ENCODE measurements at regions not wholly inside any gene's neighbourhood (a gene's known extent, or its start where the extent isn't known, plus 50 kb on each side); places are given as distances from the start of the nearest gene placed in this dataset.

- no peak for TF ChIP-seq CTCF (IDR thresholded peaks at IDR 0.05)
- TF ChIP-seq POLR2A (IDR thresholded peaks at IDR 0.05) = no peak
Measured at GRCh38 chr19:30106417-30107095, 164.5 kb downstream of the URI1 start.

All from esophagus squamous epithelium (tissue), 4 donors.